Muscle of arm (tissue), 1 donor: ENCODE measurements at regions not wholly inside any gene's neighbourhood (a gene's known extent, or its start where the extent isn't known, plus 50 kb on each side); places are given as distances from the start of the nearest gene placed in this dataset.

ENCODE experiments used
- DNase-seq: peaks from one replicate; pipeline ENCODE4 v3.0.0-alpha.2; 2013

GRCh38 chr3:34180532-34180931 is 382.1 kb downstream of the PDCD6IP start:
- no peak for DNase-seq

GRCh38 chr3:34183114-34183513 is 384.7 kb downstream of the PDCD6IP start:
- DNase-seq = no peak

DNA sequence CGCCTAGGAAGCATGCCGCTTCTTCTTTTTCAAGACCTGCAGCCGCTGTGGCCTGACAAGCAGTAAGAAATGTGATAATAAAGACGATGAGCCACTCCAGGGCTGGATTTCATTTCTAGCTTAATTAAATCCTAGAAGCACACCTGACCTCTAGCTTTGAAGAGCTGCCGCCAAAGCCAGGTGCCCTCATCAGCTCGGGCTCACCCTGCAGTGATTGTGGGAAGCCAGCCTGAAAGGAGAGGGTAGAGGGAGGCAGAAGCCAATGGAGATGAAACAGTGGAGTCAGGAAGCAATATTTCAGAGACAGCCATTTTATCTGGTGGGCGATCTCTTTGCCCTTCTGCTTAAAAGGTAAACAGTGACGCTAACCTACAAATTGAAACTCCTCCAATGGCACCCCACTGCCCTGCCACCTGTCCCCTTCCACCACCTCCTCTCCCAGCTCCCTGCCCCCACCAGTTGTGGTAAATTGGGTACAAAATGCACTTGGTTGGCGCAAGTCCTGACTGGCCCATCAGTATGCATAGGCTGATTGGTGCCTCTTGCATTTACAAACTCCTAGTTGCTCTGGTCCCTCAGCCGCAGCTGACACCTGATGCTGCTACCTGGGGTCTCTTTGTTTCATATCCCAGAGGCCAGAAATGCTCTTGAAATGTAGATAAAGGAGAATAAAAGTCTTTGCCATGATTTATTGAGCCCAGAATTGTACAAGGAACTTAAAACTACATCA is 385.3 kb downstream of the PDCD6IP start:
- no peak for DNase-seq

GRCh38 chr3:34185301-34185700 is 386.9 kb downstream of the PDCD6IP start:
- no peak for DNase-seq

DNA sequence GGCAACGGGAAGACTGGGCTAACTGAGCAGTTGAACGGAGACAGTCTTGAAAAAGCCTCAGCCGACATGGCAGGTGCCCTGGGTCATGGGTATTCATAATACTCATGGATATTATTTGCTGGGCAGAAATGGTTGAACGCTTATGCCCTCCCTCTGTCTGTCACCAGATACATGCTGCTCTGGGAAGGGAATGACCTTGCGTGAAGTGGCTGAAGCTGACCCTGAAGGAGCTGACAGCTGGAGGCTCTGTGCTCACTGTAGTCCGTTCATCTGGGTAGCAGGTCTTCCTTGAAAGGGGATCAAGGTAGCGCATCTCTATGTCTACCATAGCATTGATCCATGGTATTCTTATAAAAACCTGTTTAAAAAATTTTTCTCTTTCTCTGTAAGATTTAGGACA is 390.7 kb downstream of the PDCD6IP start:
- DNase-seq = no peak

GRCh38 chr3:34196914-34197313 is 398.5 kb downstream of the PDCD6IP start:
- no peak for DNase-seq

DNA sequence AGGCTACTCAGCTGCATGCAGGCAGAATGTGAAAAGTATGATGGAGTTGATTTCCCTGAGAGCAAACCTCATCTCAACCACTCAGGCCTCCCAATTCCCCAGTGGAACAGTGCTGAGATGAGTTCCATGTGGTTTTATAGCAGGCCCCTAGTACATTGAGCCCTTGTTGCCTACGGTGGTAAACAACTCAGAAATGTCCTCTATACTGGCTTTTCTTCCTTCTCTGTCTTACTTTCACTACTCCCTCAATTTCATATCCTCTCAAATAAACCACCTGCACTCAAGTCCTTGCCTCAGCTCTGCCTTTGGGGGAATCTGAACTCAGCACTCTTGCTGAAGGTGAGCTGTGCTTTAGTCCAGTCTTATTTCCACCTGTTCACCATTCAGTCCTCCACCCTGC is 399.9 kb downstream of the PDCD6IP start:
- DNase-seq = no peak

DNA sequence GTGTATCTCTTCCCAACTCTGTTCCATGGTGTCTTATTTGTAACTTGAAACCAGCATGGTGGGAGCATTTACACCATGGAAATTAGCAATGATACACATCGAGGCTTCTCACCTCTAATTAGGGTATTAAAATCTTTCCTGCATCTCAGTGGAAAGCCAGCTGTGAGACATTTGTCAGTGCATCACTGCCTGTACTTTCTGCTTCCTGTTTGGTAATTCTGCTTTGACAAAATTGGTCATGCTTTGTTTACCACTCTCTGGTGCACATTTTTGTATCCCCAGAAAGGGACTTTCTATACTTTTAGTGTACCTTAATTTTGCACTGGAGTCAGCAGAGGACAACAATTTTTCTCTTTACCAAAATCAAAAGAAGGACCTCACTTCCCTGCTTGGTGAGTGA is 402.1 kb downstream of the PDCD6IP start:
- no peak for DNase-seq

GRCh38 chr3:34202975-34203374 is 404.5 kb downstream of the PDCD6IP start:
- no peak for DNase-seq

DNA sequence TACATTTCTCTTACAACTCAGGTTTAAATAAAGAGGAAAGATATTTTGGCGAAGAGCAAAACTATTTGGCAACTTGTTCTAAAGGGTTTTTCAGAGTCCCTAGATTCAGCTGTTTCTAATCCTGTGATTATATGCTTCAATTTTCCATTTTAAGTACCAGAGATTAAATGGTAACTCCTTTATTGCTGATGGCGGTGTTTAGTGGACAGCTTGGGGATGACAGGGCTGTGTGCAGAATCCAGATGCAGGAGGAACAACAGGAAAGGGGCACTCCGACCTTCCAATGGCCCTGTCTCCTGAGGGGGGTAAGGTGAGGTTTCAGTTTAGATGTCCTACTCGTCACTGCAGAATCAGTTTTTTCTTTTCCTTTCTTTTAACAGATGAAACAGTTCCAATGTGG is 405.0 kb downstream of the PDCD6IP start:
- DNase-seq = no peak

DNA sequence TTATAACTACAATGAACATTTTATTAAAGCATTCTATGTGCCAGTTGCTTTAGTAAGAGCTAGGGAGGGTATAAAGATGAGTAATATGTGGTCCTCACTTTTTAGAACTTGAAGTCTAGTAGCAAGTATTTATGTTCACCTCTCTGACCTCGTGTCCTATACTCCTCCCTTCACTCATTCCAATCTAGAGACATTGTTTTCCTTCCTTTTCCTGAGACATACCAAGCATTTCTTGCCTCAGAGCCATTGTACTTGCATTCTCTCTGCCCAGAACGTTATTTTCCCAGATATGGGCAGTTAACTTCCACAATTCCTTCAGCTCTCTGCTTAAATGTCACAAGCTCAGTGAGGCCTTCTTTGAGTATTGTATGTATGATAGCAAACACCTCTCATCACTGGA is 408.6 kb downstream of the PDCD6IP start:
- DNase-seq = no peak

- no peak for DNase-seq
Observed at GRCh38 chr3:34207806-34208205, 409.4 kb downstream of the PDCD6IP start.

- DNase-seq = no peak
Observed at GRCh38 chr3:34212175-34212574, 413.7 kb downstream of the PDCD6IP start.

DNA sequence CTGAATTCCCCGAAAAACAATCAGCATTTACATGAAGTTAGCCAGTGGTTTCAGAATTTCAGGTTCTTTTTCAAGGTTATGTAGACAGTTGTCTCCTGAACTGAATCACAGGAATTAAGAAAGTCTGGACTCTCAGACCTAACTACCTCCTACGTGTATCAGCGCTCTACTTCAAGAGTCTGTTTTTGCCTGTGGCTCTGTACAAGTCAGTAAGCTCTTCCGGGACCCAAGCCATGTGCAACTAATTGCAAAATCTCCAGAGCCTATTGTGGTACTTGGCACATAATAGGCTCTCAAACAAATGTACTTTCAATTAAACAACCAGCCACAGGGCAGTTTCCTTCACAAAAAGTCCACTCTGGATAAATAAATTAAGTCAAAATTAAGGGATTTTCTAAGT is 414.2 kb downstream of the PDCD6IP start:
- no peak for DNase-seq

GRCh38 chr3:34213478-34213877 is 415.0 kb downstream of the PDCD6IP start:
- no peak for DNase-seq

DNA sequence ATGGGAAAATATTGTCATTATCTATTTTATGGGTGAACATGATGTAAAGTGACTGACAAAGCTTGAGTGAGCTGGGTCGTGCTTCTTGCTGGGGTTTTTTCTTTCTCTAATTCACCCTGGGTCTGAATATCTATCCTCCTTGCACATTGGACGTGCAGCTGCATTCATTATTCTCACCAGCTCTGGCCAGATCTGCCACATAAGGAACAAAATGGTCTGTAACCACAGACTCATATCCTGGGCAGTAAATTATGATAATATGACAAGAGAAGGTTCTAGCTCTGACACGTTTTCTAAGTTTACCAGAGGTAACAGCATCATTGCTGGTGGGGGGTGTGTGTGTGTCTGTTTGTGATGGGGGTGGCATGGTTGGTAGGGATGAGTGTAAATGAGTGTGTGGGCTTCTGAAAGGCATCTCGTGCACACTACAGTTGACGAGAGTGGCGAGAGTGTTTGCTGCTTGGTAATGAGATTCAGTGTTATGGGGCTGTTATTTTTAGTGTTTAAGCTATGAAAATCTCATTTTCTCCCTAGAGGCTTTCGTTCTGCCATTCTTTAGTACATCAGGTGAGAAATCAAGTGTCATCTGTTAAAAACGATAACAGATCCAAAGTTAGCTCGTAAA is 418.4 kb downstream of the PDCD6IP start:
- DNase-seq = no peak

GRCh38 chr3:34218706-34219385 is 420.4 kb downstream of the PDCD6IP start:
- DNase-seq = no peak

DNA sequence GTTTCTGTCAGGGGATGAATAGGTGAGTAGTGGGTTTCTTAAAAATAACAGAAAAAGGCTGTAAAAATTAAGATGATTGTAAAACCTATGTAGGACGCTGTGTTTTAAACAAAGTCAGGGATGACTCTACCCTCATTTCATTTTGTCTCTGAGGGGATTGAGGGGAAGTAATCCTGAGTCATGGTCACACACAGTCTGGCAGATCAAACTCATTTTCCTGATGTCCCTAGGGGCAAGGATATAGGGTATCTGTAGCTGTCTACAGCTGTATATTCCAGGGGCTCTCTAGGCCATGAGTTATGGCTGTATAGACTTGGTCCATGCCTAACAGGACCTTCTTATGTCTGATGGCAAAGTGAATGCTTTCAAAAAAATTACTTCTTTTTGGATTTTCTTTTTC is 421.1 kb downstream of the PDCD6IP start:
- DNase-seq = no peak

DNA sequence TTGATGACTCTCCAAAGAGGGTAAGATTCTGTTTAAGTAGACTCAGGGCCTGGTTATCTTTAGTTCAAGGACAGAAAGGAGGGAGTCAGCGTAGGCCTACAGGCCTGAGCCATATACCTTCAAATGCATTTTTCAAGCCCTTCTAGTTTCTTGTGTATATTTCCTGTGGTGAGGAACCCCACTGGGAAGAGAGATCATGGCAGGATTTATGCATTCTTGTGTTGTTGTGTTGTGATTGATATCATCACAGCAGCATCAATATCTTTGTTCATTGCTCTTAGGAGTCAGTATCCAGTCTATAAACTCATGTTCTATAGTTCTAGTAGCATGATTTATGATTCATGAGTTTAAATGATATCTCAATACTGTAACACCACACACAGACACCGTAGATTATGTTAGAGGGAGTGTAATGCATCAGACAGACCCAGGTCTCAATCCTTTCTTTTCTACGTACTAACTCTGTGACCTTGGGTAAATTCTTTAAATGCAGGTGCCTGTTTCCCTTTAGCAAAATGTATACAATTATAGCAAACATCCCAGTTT is 427.5 kb downstream of the PDCD6IP start:
- no peak for DNase-seq

- no peak for DNase-seq
Observed at GRCh38 chr3:34229876-34230275, 431.4 kb downstream of the PDCD6IP start.

- no peak for DNase-seq
Observed at GRCh38 chr3:34235096-34235495, 436.7 kb downstream of the PDCD6IP start.

GRCh38 chr3:34237946-34238345 is 439.5 kb downstream of the PDCD6IP start:
- DNase-seq = no peak

- DNase-seq = no peak
Observed at GRCh38 chr3:34238407-34238806, 440.0 kb downstream of the PDCD6IP start.
